Neural cell (in vitro differentiated cells): ENCODE measurements at regions not wholly inside any gene's neighbourhood (a gene's known extent, or its start where the extent isn't known, plus 50 kb on each side); places are given as distances from the start of the nearest gene placed in this dataset.

Experiments used
- H2AFZ ChIP-seq: fragments of 200-600, 300-800 bp; sonication (generic), shearing (Covaris generic); 2 replicates; pipeline ENCODE4 v1.6.0; 2014; ENCODE audit warnings: low read depth, mild to moderate bottlenecking, antibody characterized with exemption, low read length, moderate library complexity
- H3F3A ChIP-seq: fragments of 200-600 bp; shearing (Covaris generic); 2 replicates; pipeline ENCODE4 v1.6.1; 2016; ENCODE audit warnings: mild to moderate bottlenecking, moderate library complexity, mixed read lengths, antibody characterized with exemption, low read length; ENCODE audit not compliant: insufficient read depth, poor library complexity, severe bottlenecking
- H3K27ac ChIP-seq: fragments of 200-600, 300-800 bp; sonication (generic), shearing (Covaris generic); 2 replicates; pipeline ENCODE4 v1.5.1; 2014; ENCODE audit warnings: mild to moderate bottlenecking, low read length, moderate library complexity
- H3K27me3 ChIP-seq: fragments of 300-800, 200-600 bp; sonication (generic), shearing (Covaris generic); 2 replicates; pipeline ENCODE4 v1.6.0; 2014; ENCODE audit warnings: mild to moderate bottlenecking, low read depth, low read length, moderate library complexity; ENCODE audit not compliant: insufficient read depth
- H3K36me3 ChIP-seq: fragments of 300-800, 200-600 bp; sonication (generic), shearing (Covaris generic); 2 replicates; pipeline ENCODE4 v1.5.1; 2014; ENCODE audit warnings: mild to moderate bottlenecking, antibody characterized with exemption, low read length, moderate library complexity; ENCODE audit not compliant: insufficient read depth
- H3K4me2 ChIP-seq: fragments of 300-800, 200-600 bp; sonication (generic), shearing (Covaris generic); 2 replicates; pipeline ENCODE4 v1.6.0; 2014; ENCODE audit warnings: mild to moderate bottlenecking, low read length
- H3K4me3 ChIP-seq: fragments of 300-800, 200-600 bp; sonication (generic), shearing (Covaris generic); 2 replicates; pipeline ENCODE4 v1.5.1; 2014; ENCODE audit warnings: mild to moderate bottlenecking, low read length, moderate library complexity
- H3K79me2 ChIP-seq: fragments of 200-600 bp; shearing (Covaris generic); replicated peaks from 2 replicates; pipeline ENCODE4 v1.6.0; 2014; ENCODE audit warnings: mild to moderate bottlenecking, low read length, moderate library complexity; ENCODE audit not compliant: insufficient read depth
- H3K9ac ChIP-seq: fragments of 300-800, 200-600 bp; sonication (generic), shearing (Covaris generic); 2 replicates; pipeline ENCODE4 v1.6.1; 2016; ENCODE audit warnings: mild to moderate bottlenecking, low read length, mixed read lengths
- H3K9me2 ChIP-seq: fragments of 200-600 bp; shearing (Covaris generic); 2 replicates; pipeline ENCODE4 v1.6.1; 2016; ENCODE audit warnings: mild to moderate bottlenecking, low read length, mixed read lengths; ENCODE audit not compliant: insufficient read depth
- H3K9me3 ChIP-seq: fragments of 200-600, 300-800 bp; sonication (generic), shearing (Covaris generic); 2 replicates; pipeline ENCODE4 v1.6.1; 2016; ENCODE audit warnings: mild to moderate bottlenecking, mixed run types, low read length, moderate library complexity, mixed read lengths
- H4K20me1 ChIP-seq: fragments of 200-600 bp; shearing (Covaris generic); 2 replicates; pipeline ENCODE4 v1.6.1; 2016; ENCODE audit warnings: mild to moderate bottlenecking, mixed run types; ENCODE audit not compliant: insufficient read depth
- EP300 ChIP-seq: fragments of 450-650 bp; conservative IDR thresholded peaks from 2 replicates; pipeline ENCODE4 v1.6.1; 2014; ENCODE audit warnings: antibody characterized with exemption, mild to moderate bottlenecking, moderate library complexity; ENCODE audit not compliant: poor library complexity, severe bottlenecking
- EZH2 ChIP-seq: fragments of 200-600, 300-800 bp; shearing (Covaris generic), sonication (generic); IDR thresholded peaks from 2 replicates; pipeline ENCODE4 v1.6.1; 2014; ENCODE audit warnings: antibody characterized with exemption, low read length, borderline replicate concordance, mild to moderate bottlenecking; ENCODE audit not compliant: insufficient read depth, poor library complexity, severe bottlenecking
- MXI1 ChIP-seq: fragments of 450-650 bp; conservative IDR thresholded peaks from 2 replicates; pipeline ENCODE4 v1.6.1; 2014; ENCODE audit warnings: antibody characterized with exemption, mild to moderate bottlenecking; ENCODE audit not compliant: poor library complexity, severe bottlenecking
- POLR2AphosphoS5 ChIP-seq: IDR thresholded peaks from 2 replicates; pipeline ENCODE4 v1.6.1; 2012
- RAD21 ChIP-seq: fragments of 450-650 bp; conservative IDR thresholded peaks from 2 replicates; pipeline ENCODE4 v1.6.1; 2014; ENCODE audit warnings: antibody characterized with exemption, mild to moderate bottlenecking, moderate library complexity
- SMC3 ChIP-seq: fragments of 450-650 bp; conservative IDR thresholded peaks from 2 replicates; pipeline ENCODE4 v1.6.1; 2014; ENCODE audit warnings: antibody characterized with exemption, mild to moderate bottlenecking, moderate library complexity; ENCODE audit not compliant: poor library complexity
- TAF1 ChIP-seq: IDR thresholded peaks from 2 replicates; pipeline ENCODE4 v1.6.1; 2012; ENCODE audit warnings: low read depth
- TF ChIP-seq, protein P1 (sequence below): fragments of 450-650 bp; IDR thresholded peaks from 2 replicates; pipeline ENCODE4 v1.5.1; 2014; ENCODE audit warnings: antibody characterized with exemption, mild to moderate bottlenecking, moderate library complexity; ENCODE audit not compliant: poor library complexity, severe bottlenecking
- TF ChIP-seq, protein P2 (sequence below): IDR thresholded peaks from 2 replicates; pipeline ENCODE4 v1.6.1; 2012; ENCODE audit warnings: borderline replicate concordance

DNA sequence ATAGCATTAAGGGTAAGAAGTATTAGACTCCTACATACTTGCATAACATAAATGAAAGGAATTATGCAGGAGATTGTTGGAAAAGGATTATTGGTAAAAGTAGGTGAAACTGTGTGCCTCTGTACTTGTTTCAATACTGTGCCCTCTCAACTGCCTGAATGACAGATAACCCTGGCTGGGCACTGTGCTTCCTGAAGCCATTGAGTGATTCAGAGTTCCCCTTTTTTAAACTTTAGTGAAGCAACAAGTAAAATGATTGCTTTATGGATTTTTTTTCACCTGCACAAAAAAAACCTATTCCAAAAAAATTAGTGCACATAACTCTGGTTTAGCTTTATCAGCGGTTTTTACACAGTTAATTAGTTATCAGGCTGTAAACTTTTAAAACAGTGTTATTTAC lies 204.8 kb downstream of the TRAM1L1 start:
- Histone ChIP-seq H3K9ac (no peak overlapping the region), H3K4me3 (no peak overlapping the region), H3K36me3 (no peaks in the 10 kb centered on the region), H3F3A (no peaks in the 10 kb centered on the region), H2AFZ (no peak overlapping the region), H3K9me3 (no peaks in the 10 kb centered on the region), H3K27me3 (no peaks in the 10 kb centered on the region), H4K20me1 (no peaks in the 10 kb centered on the region), H3K79me2 (no peaks in the 10 kb centered on the region), H3K27ac (no peak overlapping the region), H3K4me2 (no peak overlapping the region), H3K9me2 (no peaks in the 10 kb centered on the region)
- no peak for TF ChIP-seq POLR2AphosphoS5
- TF ChIP-seq SMC3: no peak
- TF ChIP-seq EZH2: no peak
- TF ChIP-seq TAF1: no peak
- no peak for TF ChIP-seq RAD21
- no peak for TF ChIP-seq EP300
- no peak for TF ChIP-seq MXI1
- TF ChIP-seq, protein P1, sequence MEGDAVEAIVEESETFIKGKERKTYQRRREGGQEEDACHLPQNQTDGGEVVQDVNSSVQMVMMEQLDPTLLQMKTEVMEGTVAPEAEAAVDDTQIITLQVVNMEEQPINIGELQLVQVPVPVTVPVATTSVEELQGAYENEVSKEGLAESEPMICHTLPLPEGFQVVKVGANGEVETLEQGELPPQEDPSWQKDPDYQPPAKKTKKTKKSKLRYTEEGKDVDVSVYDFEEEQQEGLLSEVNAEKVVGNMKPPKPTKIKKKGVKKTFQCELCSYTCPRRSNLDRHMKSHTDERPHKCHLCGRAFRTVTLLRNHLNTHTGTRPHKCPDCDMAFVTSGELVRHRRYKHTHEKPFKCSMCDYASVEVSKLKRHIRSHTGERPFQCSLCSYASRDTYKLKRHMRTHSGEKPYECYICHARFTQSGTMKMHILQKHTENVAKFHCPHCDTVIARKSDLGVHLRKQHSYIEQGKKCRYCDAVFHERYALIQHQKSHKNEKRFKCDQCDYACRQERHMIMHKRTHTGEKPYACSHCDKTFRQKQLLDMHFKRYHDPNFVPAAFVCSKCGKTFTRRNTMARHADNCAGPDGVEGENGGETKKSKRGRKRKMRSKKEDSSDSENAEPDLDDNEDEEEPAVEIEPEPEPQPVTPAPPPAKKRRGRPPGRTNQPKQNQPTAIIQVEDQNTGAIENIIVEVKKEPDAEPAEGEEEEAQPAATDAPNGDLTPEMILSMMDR: no peak
- TF ChIP-seq, protein P2, sequence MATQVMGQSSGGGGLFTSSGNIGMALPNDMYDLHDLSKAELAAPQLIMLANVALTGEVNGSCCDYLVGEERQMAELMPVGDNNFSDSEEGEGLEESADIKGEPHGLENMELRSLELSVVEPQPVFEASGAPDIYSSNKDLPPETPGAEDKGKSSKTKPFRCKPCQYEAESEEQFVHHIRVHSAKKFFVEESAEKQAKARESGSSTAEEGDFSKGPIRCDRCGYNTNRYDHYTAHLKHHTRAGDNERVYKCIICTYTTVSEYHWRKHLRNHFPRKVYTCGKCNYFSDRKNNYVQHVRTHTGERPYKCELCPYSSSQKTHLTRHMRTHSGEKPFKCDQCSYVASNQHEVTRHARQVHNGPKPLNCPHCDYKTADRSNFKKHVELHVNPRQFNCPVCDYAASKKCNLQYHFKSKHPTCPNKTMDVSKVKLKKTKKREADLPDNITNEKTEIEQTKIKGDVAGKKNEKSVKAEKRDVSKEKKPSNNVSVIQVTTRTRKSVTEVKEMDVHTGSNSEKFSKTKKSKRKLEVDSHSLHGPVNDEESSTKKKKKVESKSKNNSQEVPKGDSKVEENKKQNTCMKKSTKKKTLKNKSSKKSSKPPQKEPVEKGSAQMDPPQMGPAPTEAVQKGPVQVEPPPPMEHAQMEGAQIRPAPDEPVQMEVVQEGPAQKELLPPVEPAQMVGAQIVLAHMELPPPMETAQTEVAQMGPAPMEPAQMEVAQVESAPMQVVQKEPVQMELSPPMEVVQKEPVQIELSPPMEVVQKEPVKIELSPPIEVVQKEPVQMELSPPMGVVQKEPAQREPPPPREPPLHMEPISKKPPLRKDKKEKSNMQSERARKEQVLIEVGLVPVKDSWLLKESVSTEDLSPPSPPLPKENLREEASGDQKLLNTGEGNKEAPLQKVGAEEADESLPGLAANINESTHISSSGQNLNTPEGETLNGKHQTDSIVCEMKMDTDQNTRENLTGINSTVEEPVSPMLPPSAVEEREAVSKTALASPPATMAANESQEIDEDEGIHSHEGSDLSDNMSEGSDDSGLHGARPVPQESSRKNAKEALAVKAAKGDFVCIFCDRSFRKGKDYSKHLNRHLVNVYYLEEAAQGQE: no peak

- Histone ChIP-seq H4K20me1 (no peaks in the 10 kb centered on the region), H3K9me3 (no peaks in the 10 kb centered on the region), H3K79me2 (no peaks in the 10 kb centered on the region), H3K9me2 (no peaks in the 10 kb centered on the region), H3K36me3 (no peaks in the 10 kb centered on the region), H3K4me3 (no peak overlapping the region), H3F3A (no peaks in the 10 kb centered on the region), H3K27me3 (no peaks in the 10 kb centered on the region), H2AFZ (no peak overlapping the region), H3K4me2 (no peak overlapping the region), H3K9ac (no peak overlapping the region), H3K27ac (no peak overlapping the region)
- TF ChIP-seq POLR2AphosphoS5: no peak
- TF ChIP-seq EZH2: no peak
- no peak for TF ChIP-seq RAD21
- TF ChIP-seq, protein P1: no peak
- TF ChIP-seq, protein P2: no peak
- no peak for TF ChIP-seq SMC3
Measured at GRCh38 chr4:116878280-116878679, 207.1 kb downstream of the TRAM1L1 start.
